IPS-NIHi7 (cell line): ENCODE measurements at regions not wholly inside any gene's neighbourhood (a gene's known extent, or its start where the extent isn't known, plus 50 kb on each side); places are given as distances from the start of the nearest gene placed in this dataset.

Experiments
- DNase-seq: peaks from one replicate; pipeline ENCODE4 v3.0.0; 2012; ENCODE audit warnings: mixed read lengths; ENCODE audit errors: extremely low spot score

DNA sequence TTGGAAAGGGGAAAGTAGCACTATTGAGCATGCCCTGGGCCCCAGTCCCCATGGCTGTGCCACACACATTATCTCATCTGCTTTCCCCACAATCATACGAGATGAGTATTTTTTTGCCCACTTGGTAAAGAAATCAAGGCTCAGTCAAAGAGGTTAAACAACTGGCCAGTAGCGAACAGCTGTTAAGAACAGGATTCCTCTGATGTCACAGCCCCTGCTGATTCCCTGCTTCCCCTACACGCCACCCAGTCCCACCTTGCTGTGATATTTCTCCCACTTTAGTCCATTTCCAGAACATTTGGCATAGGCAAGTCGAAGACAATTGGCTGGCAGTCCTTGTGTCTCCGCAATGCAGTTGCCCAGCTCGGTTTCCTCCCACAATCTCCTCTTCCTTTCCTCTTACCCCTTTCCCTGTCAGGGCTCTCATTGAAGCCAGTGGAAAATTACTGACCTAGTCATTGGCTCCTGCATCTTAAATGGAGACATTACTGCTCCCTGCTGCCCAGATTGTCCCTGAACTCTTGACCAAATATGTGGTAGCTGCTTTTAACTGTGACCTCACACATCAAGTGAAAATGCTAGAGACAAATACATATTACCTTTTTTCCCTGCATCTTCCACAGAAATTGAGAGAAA, 56.5 kb upstream of the EEPD1 start:
- peak; percentile 67 for DNase-seq

DNA sequence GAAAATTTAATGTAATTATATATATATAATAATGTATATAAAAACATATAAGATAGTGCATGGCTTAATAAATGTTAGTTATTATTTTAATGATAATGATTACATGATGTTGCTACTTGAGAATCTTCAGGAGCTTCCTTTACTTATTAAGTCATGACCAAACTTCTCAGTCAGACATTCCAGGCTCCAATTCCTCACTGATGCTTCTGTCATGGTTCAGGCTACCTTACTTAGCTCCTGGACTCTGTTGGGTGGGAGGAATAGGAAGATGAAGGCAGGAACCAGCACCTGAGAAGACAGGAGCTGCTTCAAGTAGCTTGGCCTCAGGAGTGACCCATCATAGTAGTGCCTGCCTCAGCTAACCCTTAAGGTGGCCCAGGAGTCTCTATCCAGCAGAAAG, 55.0 kb upstream of the EEPD1 start:
- DNase-seq: no peak

DNA sequence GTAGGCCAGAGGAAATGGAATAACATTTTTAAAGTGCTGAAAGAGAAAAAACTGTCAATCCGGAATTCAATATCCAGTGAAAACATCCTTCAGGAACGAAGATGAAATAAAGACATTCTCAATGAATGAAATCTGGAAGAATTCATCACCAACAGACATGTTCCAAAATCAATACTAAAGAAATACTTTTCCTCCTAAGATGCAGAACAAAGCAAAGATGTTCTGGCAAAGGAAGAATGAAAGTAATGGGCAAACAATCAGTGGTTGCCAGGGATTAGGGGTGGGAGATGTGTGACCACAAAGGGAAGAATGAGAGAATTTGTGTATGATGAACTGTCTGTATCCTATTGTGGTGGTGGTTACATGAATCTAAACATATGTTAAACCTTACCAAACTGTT, 52.8 kb upstream of the EEPD1 start:
- no peak for DNase-seq

DNA sequence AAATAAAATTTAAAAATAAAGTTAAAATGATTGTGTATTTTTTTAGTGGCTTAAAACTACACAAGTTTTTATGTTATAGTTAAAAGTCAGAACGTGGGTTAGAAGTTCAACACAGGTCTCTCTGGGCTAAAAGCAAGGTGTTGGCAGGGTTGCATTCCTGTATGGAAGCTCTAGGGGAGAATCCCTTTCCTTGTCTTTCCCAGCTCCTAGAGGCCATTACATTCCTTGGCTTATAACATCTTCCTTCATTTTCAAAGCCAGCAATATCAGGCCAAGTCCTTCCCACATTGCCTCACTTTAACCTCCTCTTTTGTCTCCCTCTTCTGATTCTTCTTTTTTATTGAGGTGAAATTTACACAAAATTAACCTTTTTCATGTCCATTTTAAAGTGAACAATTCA, 52.4 kb upstream of the EEPD1 start:
- DNase-seq: no peak
